CD14-positive monocyte (primary cell): ENCODE measurements at regions not wholly inside any gene's neighbourhood (a gene's known extent, or its start where the extent isn't known, plus 50 kb on each side); places are given as distances from the start of the nearest gene placed in this dataset.

Experiments used
- DNase-seq, 3 donors: peaks; one replicate each; pipeline ENCODE4 v3.0.0-alpha.2; 2011 to 2022
- H2AFZ ChIP-seq: 2 replicates; pipeline ENCODE4 v1.6.0; 2012; ENCODE audit warnings: mild to moderate bottlenecking, low read depth, low read length, inconsistent platforms; ENCODE audit not compliant: insufficient read depth, poor library complexity, severe bottlenecking
- H3K27ac ChIP-seq, 2 donors: 1 replicate in 1 of 2; 2 replicates in 1 of 2; pipeline ENCODE4 v1.5.1; 2012 to 2013; ENCODE audit warnings: low read length in 2 of 2, control low read depth in 1 of 2, inconsistent platforms in 1 of 2, low read depth in 1 of 2, mild to moderate bottlenecking in 1 of 2
- H3K27me3 ChIP-seq, 2 donors: one replicate each; pipeline versions ENCODE4 v1.6.0 to v1.6.1; 2011 to 2013; ENCODE audit warnings: low read length in 2 of 2; ENCODE audit not compliant: control insufficient read depth in 2 of 2, insufficient read depth in 2 of 2
- H3K36me3 ChIP-seq, 2 donors: replicated peaks in 1 of 2; 1 replicate in 1 of 2; 2 replicates in 1 of 2; pipeline versions ENCODE4 v1.5.1 to v1.6.1; 2012 to 2013; ENCODE audit warnings: low read length in 2 of 2, control low read depth in 1 of 2, inconsistent platforms in 1 of 2, mild to moderate bottlenecking in 1 of 2; ENCODE audit not compliant: insufficient read depth in 2 of 2, control insufficient read depth in 1 of 2
- H3K4me1 ChIP-seq, 2 donors: 1 replicate in 1 of 2; 2 replicates in 1 of 2; pipeline versions ENCODE4 v1.5.1 to v1.6.1; 2012 to 2013; ENCODE audit warnings: low read length in 2 of 2, control low read depth in 1 of 2, inconsistent platforms in 1 of 2, mild to moderate bottlenecking in 1 of 2, moderate library complexity in 1 of 2; ENCODE audit not compliant: insufficient read depth in 2 of 2, control insufficient read depth in 1 of 2
- H3K4me2 ChIP-seq: replicated peaks from 2 replicates; pipeline ENCODE3; 2012; ENCODE audit warnings: low read length, moderate library complexity, mild to moderate bottlenecking; ENCODE audit not compliant: poor library complexity, severe bottlenecking; ENCODE audit errors: extremely low read depth
- H3K4me3 ChIP-seq, 3 experiments: fragments of 200-600 bp in 1 of 3; sonication (generic) in 1 of 3; replicated peaks in 1 of 3; 1 replicate in 2 of 3; 2 replicates in 1 of 3; pipeline ENCODE4 v1.5.1; 2011 to 2013; ENCODE audit warnings: low read length in 3 of 3, mild to moderate bottlenecking in 3 of 3, control low read depth in 2 of 3, low read depth in 2 of 3, inconsistent platforms in 1 of 3, moderate library complexity in 1 of 3
- H3K79me2 ChIP-seq: 2 replicates; pipeline ENCODE4 v1.6.0; 2012; ENCODE audit warnings: mild to moderate bottlenecking, control low read depth, inconsistent platforms, low read length, moderate library complexity; ENCODE audit not compliant: insufficient read depth
- H3K9ac ChIP-seq: 2 replicates; pipeline ENCODE4 v1.6.0; 2017; ENCODE audit warnings: low read length, mild to moderate bottlenecking; ENCODE audit not compliant: insufficient read depth, poor library complexity, severe bottlenecking
- H3K9me3 ChIP-seq, 2 donors: replicated peaks in 1 of 2; 1 replicate in 1 of 2; 2 replicates in 1 of 2; pipeline versions ENCODE4 v1.5.1 to v1.6.1; 2012 to 2013; ENCODE audit warnings: low read length in 2 of 2, control low read depth in 1 of 2; ENCODE audit not compliant: control insufficient read depth in 1 of 2, insufficient read depth in 1 of 2
- H4K20me1 ChIP-seq: 2 replicates; pipeline ENCODE4 v1.6.0; 2012; ENCODE audit warnings: mild to moderate bottlenecking, low read length, control low read depth, moderate library complexity; ENCODE audit not compliant: insufficient read depth
- H3K27ac Mint-ChIP-seq, 7 donors: one replicate each; pipeline ENCODE4 v1.8.0; 2020; ENCODE audit warnings: mild to moderate bottlenecking in 7 of 7, mixed read lengths in 7 of 7, moderate library complexity in 6 of 7, inconsistent platforms in 2 of 7
- H3K27me3 Mint-ChIP-seq, 3 donors: one replicate each; pipeline ENCODE4 v1.8.0; 2021 to 2022; ENCODE audit warnings: low read depth in 3 of 3, mild to moderate bottlenecking in 3 of 3, mixed read lengths in 3 of 3, moderate library complexity in 3 of 3, inconsistent platforms in 1 of 3
- H3K36me3 Mint-ChIP-seq, 2 donors: one replicate each; pipeline ENCODE4 v1.8.0; 2020; ENCODE audit warnings: mixed read lengths in 2 of 2, inconsistent platforms in 1 of 2, mild to moderate bottlenecking in 1 of 2
- H3K4me1 Mint-ChIP-seq: one replicate; pipeline ENCODE4 v1.8.0; 2020; ENCODE audit warnings: mild to moderate bottlenecking, mixed read lengths
- H3K4me3 Mint-ChIP-seq, 2 donors: one replicate each; pipeline ENCODE4 v1.8.0; 2020; ENCODE audit warnings: mild to moderate bottlenecking in 2 of 2, mixed read lengths in 2 of 2, moderate library complexity in 1 of 2
- H3K9me3 Mint-ChIP-seq, 7 donors: one replicate each; pipeline ENCODE4 v1.8.0; 2020 to 2022; ENCODE audit warnings: mixed read lengths in 7 of 7, mild to moderate bottlenecking in 6 of 7, moderate library complexity in 6 of 7, inconsistent platforms in 2 of 7
- CTCF ChIP-seq: fragments of 200-600 bp; IDR thresholded peaks from one replicate; pipeline ENCODE4 v1.8.0; 2022; ENCODE audit warnings: antibody characterized with exemption, mild to moderate bottlenecking
- WGBS: methylation state at CpG from one replicate; pipeline ENCODE4 v1.1.5; 2013; ENCODE audit warnings: missing lambda C conversion rate; ENCODE audit not compliant: insufficient coverage; 5-methylcytosine and 5-hydroxymethylcytosine counted together
- intact Hi-C, 2 donors: fragments of 100-400 bp; cut with micrococcal nuclease; formaldehyde crosslinking; loops; one replicate each; pipeline versions ENCODE4 v1.15.0 to v1.15.1; 2023

- Mint-ChIP-seq H3K4me1 (no peaks in the 10 kb centered on the region), H3K27me3 (no peaks in the 10 kb centered on the region), H3K4me3 (no peak overlapping the region), H3K9me3 (peaks cover 0 to 8% (median 2%) of the 10 kb centered on the region in 7 donors), H3K27ac (no peak overlapping the region), H3K36me3 (no peaks in the 10 kb centered on the region)
- intact Hi-C loops, result no loop called here
- Histone ChIP-seq H3K4me1 (no peaks in the 10 kb centered on the region), H3K9ac (no peak overlapping the region), H3K4me3 (no peak overlapping the region), H3K79me2 (no peaks in the 10 kb centered on the region), H2AFZ (no peak overlapping the region), H3K4me2 (no peak overlapping the region), H3K9me3 (no peaks in the 10 kb centered on the region), H3K36me3 (no peaks in the 10 kb centered on the region), H3K27ac (no peak overlapping the region), H3K27me3 (no peaks in the 10 kb centered on the region), H4K20me1 (no peaks in the 10 kb centered on the region)
- no peak for DNase-seq
- no CpG with 5 or more reads among the region's 3 CpGs for WGBS
- no peak for TF ChIP-seq CTCF
These were observed 702.1 kb downstream of the NOVA1 start for GRCh38 chr14:25895740-25896139.

GRCh38 chr14:25887251-25887878 lies 710.5 kb downstream of the NOVA1 start:
- no peaks in the 10 kb centered on the region for H3K79me2 ChIP-seq
- no peak overlapping the region for H3K4me2 ChIP-seq
- no peaks in the 10 kb centered on the region for H3K4me1 ChIP-seq
- no peak overlapping the region for H2AFZ ChIP-seq
- no peaks in the 10 kb centered on the region for H3K36me3 ChIP-seq
- no peak overlapping the region for H3K27ac ChIP-seq
- no peaks in the 10 kb centered on the region for H3K4me1 Mint-ChIP-seq
- intact Hi-C loops, result no loop called here
- peaks cover 0 to 7% (median 2%) of the 10 kb centered on the region in 7 donors for H3K9me3 Mint-ChIP-seq
- no peak for DNase-seq
- H3K9me3 ChIP-seq, result no peaks in the 10 kb centered on the region
- H3K4me3 Mint-ChIP-seq, result no peak overlapping the region
- TF ChIP-seq CTCF, result no peak
- no peak overlapping the region for H3K9ac ChIP-seq
- H4K20me1 ChIP-seq, result no peaks in the 10 kb centered on the region
- H3K4me3 ChIP-seq, result no peak overlapping the region
- no peak overlapping the region for H3K27ac Mint-ChIP-seq
- H3K36me3 Mint-ChIP-seq, result no peaks in the 10 kb centered on the region
- no peaks in the 10 kb centered on the region for H3K27me3 Mint-ChIP-seq
- H3K27me3 ChIP-seq, result no peaks in the 10 kb centered on the region
- 100% methylated on average over 1 of the region's 3 CpGs for WGBS
